Uterus (tissue), 3 donors: ENCODE measurements at regions not wholly inside any gene's neighbourhood (a gene's known extent, or its start where the extent isn't known, plus 50 kb on each side); places are given as distances from the start of the nearest gene placed in this dataset.

Source experiments
- DNase-seq, 2 donors: peaks; one replicate each; pipeline ENCODE4 v3.0.0-alpha.2; 2019 to 2020
- H3K27ac ChIP-seq, 2 donors: fragments of 200-600 bp; sonication (generic); 1 replicate in 1 of 2; 2 replicates in 1 of 2; pipeline ENCODE4 v1.5.1; 2016 to 2018
- H3K27me3 ChIP-seq, 2 donors: fragments of 200-600 bp; sonication (generic); one replicate each; pipeline ENCODE4 v1.5.1; 2018 to 2019; ENCODE audit warnings: control low read depth in 1 of 2
- H3K36me3 ChIP-seq, 2 donors: fragments of 200-600 bp; sonication (generic); one replicate each; pipeline ENCODE4 v1.5.1; 2019; ENCODE audit warnings: control low read depth in 1 of 2
- H3K4me1 ChIP-seq, 2 donors: fragments of 200-600 bp; sonication (generic); one replicate each; pipeline ENCODE4 v1.5.1; 2018 to 2019; ENCODE audit warnings: control low read depth in 1 of 2
- H3K4me3 ChIP-seq, 2 donors: fragments of 200-600 bp; sonication (generic); 1 replicate in 1 of 2; 2 replicates in 1 of 2; pipeline ENCODE4 v1.5.1; 2018 to 2019; ENCODE audit warnings: mild to moderate bottlenecking in 1 of 2
- H3K9me3 ChIP-seq, 2 donors: fragments of 200-600 bp; sonication (generic); one replicate each; pipeline ENCODE4 v1.5.1; 2019; ENCODE audit warnings: control low read depth in 1 of 2
- POLR2A ChIP-seq, 2 donors: fragments of 450-650 bp; IDR thresholded peaks; one replicate each; pipeline ENCODE4 v1.6.1; 2016; ENCODE audit warnings: antibody characterized with exemption in 2 of 2, mild to moderate bottlenecking in 1 of 2, moderate library complexity in 1 of 2
- intact Hi-C: fragments of 100-400 bp; cut with DNase I; formaldehyde crosslinking; loops from one replicate; pipeline ENCODE4 v1.15.1; 2023; ENCODE audit warnings: low total_unique reads
- TF ChIP-seq, protein P1 (sequence below), 4 experiments: fragments of 200-600 bp in 2 of 4; fragments of 450-650 bp in 2 of 4; sonication (generic) in 2 of 4; IDR thresholded peaks; one replicate each; pipeline ENCODE4 v1.5.1; 2016 to 2019; ENCODE audit warnings: antibody characterized with exemption in 4 of 4, mild to moderate bottlenecking in 2 of 4, moderate library complexity in 1 of 4
- donor health status: DM: yes; HTN: yes; CAD: no.

DNA sequence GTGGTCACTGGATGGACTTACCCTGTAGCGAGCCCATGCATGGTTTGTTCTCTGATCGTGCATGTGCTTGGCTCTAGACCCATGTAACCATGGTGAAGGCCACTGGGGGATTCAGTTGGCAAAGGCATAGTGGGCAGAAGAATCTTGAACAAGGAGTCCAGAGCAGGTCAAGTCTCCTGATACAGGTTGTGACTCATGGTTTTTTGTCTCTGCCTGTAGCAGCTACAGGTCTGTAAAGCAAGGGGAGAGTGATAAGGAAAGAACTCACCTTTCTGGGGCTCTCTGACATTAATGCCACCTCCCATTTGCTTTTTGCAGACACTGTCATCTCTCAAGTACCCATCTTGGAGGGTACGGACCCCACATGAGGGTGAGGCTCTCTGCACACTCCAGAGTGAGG is 153.4 kb upstream of the CAMK1G start:
- H3K27me3 ChIP-seq, result no peaks in the 10 kb centered on the region
- intact Hi-C loops, result no loop called here
- no peak for TF ChIP-seq POLR2A (IDR thresholded peaks at IDR 0.05)
- TF ChIP-seq, protein P1, sequence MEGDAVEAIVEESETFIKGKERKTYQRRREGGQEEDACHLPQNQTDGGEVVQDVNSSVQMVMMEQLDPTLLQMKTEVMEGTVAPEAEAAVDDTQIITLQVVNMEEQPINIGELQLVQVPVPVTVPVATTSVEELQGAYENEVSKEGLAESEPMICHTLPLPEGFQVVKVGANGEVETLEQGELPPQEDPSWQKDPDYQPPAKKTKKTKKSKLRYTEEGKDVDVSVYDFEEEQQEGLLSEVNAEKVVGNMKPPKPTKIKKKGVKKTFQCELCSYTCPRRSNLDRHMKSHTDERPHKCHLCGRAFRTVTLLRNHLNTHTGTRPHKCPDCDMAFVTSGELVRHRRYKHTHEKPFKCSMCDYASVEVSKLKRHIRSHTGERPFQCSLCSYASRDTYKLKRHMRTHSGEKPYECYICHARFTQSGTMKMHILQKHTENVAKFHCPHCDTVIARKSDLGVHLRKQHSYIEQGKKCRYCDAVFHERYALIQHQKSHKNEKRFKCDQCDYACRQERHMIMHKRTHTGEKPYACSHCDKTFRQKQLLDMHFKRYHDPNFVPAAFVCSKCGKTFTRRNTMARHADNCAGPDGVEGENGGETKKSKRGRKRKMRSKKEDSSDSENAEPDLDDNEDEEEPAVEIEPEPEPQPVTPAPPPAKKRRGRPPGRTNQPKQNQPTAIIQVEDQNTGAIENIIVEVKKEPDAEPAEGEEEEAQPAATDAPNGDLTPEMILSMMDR (IDR thresholded peaks at IDR 0.05), result no peak
- peaks cover 0 to 6% of the 10 kb centered on the region in 2 donors for H3K4me1 ChIP-seq
- no peaks in the 10 kb centered on the region for H3K9me3 ChIP-seq
- H3K4me3 ChIP-seq, result no peak overlapping the region
- H3K36me3 ChIP-seq, result no peaks in the 10 kb centered on the region
- no peak for DNase-seq
- H3K27ac ChIP-seq, result no peak overlapping the region

DNA sequence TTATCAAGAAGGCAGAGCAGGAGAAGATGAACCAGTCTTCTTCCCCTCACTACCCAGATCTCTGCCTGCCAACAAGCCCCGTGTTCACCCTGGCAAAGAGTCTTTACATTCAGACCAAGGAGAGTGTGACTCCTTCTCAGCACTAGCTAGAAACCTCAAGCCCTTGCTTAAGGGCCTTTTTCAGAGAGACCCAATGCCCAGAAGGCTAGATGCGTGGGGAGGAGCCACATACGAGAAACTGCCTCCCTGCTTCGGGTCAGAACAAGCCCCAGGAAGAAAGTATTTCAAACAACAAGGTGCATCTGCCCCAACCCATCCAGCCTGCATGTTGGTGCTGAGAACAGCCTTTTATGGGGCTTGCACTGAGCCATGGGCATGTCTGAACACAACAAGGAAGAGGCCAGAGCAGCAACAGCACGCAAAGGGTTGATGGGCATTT is 152.7 kb upstream of the CAMK1G start:
- Histone ChIP-seq H3K9me3 (no peaks in the 10 kb centered on the region), H3K4me1 (peaks cover 0 to 6% of the 10 kb centered on the region in 2 donors), H3K27me3 (no peaks in the 10 kb centered on the region), H3K36me3 (no peaks in the 10 kb centered on the region), H3K4me3 (no peak overlapping the region), H3K27ac (no peak overlapping the region)
- DNase-seq, result no peak
- TF ChIP-seq, protein P1 (IDR thresholded peaks at IDR 0.05), result no peak
- TF ChIP-seq POLR2A (IDR thresholded peaks at IDR 0.05), result no peak
- intact Hi-C loops, result no loop called here

DNA sequence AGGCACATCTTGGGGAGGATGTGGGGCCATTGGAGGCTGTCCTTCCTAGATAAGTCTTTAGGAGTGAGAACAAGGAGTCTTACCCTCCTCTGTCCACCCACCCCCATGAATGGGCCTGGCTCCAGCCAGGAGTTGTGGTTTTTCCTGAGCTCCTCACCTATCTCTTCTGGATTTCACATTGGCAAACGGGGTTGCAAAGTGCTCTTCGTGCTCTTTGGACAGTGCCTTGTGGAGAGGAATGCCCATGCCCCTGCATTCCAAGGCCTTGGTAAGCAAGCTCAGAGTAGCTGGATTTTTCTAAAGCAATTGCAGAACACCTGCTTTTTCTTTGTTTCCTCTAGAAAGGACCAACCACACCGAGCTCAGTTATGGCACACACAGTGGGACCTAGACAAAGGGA is 152.1 kb upstream of the CAMK1G start:
- Histone ChIP-seq H3K4me3 (no peak overlapping the region), H3K4me1 (peaks cover 0 to 6% of the 10 kb centered on the region in 2 donors), H3K27ac (no peak overlapping the region), H3K36me3 (no peaks in the 10 kb centered on the region), H3K27me3 (no peaks in the 10 kb centered on the region), H3K9me3 (no peaks in the 10 kb centered on the region)
- TF ChIP-seq POLR2A (IDR thresholded peaks at IDR 0.05), result no peak
- TF ChIP-seq, protein P1 (IDR thresholded peaks at IDR 0.05), result no peak
- intact Hi-C loops, result no loop called here
- no peak for DNase-seq

DNA sequence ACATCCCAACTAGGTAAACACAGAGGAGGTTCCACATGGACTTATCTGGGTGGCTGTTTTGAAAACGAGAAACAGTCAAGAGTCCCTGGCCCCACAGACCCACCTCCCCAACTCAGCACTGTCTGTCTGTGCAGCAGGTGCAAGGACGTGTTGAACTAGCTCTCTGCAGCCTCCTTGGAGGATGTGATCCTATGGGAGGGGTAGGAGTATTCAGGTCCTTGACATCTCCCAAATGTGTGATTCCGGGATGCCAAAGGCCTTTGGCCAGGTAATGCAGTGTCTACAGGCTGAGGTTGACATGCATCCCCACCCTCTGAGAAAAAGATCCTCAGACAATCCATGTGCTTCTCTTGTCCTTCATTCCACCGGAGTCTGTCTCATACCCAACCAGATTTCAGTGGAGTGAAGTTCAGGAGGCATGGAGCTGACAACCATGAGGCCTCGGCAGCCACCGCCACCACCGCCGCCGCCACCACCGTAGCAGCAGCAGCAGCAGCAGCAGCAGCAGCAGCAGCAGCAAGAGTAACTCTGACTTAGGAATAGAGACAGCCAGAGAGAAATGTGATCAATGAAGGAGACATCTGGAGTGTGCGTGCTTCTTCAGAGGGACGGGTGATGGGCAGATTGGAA is 151.6 kb upstream of the CAMK1G start:
- no peak for DNase-seq

DNA sequence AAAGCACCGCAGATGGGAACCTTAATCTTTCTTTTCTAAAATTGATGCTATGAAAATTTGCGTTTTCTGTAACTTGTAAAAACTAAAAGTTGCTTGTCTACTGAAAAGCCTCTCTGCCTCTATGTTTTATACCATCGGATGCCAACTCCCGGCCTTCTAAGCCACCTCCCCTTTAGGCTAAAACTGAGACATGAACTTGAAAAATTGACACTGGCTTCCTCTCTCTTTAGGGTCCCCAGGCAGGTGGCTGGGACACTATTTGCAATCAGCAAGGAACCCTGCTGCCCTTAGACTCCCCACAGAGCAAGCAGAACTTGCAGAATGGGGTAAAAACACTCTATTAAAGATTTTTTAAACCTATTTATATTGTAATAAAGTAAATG is 151.1 kb upstream of the CAMK1G start:
- no peaks in the 10 kb centered on the region for H3K9me3 ChIP-seq
- no peak overlapping the region for H3K4me3 ChIP-seq
- DNase-seq, result no peak
- TF ChIP-seq, protein P1 (IDR thresholded peaks at IDR 0.05), result no peak
- no peak overlapping the region for H3K27ac ChIP-seq
- H3K27me3 ChIP-seq, result no peaks in the 10 kb centered on the region
- H3K4me1 ChIP-seq, result peaks cover 0 to 6% of the 10 kb centered on the region in 2 donors
- H3K36me3 ChIP-seq, result no peaks in the 10 kb centered on the region
- intact Hi-C loops, result no loop called here

More for the DNA sequence above, 151.6 kb upstream of the CAMK1G start:
- TF ChIP-seq, protein P1 (IDR thresholded peaks at IDR 0.05), result no peak
- no peak for TF ChIP-seq POLR2A (IDR thresholded peaks at IDR 0.05)
- intact Hi-C loops, result no loop called here
- no peaks in the 10 kb centered on the region for H3K27me3 ChIP-seq
- H3K9me3 ChIP-seq, result no peaks in the 10 kb centered on the region
- no peaks in the 10 kb centered on the region for H3K36me3 ChIP-seq
- H3K4me1 ChIP-seq, result peaks cover 0 to 6% of the 10 kb centered on the region in 2 donors
- no peak overlapping the region for H3K27ac ChIP-seq
- no peak overlapping the region for H3K4me3 ChIP-seq
